HG02885 (cell line): ENCODE measurements at regions not wholly inside any gene's neighbourhood (a gene's known extent, or its start where the extent isn't known, plus 50 kb on each side); places are given as distances from the start of the nearest gene placed in this dataset.
A peak's percentile ranks its signal among the peaks of the same experiment; 100 is the strongest.
"Not testable (repeated sequence)": the region's sequence is repeated elsewhere in the genome, so short reads cannot be mapped to it uniquely, and the experiment has no call there.

Experiments
- ATAC-seq: cut with Tn5 transposase; IDR thresholded peaks from one replicate; pipeline ENCODE4 v1.9.1; 2021; ENCODE audit warnings: mild to moderate bottlenecking; ENCODE audit not compliant: unreplicated experiment, poor library complexity

GRCh38 chr7:65794671-65795391 lies 78.0 kb upstream of the VKORC1L1 start:
- ATAC-seq = not testable (repeated sequence)

DNA sequence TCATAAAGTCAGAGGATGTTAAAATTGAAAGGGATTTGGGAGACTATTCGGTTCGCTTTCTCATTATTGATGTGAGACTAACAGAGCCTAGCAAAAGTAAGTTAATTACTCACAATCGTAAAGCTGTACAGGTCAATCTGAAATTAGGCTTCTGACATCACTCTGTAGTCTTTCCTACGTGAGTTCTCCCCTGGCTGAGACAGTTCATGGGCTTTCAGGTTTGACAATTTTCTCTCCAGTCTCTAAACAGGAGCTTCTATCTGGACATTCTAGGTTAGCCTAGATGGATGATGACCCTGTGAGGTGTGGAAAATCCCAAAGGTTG lies 77.5 kb upstream of the VKORC1L1 start:
- not testable (repeated sequence) for ATAC-seq

- no peak for ATAC-seq
These were observed 76.7 kb upstream of the VKORC1L1 start for GRCh38 chr7:65796205-65796604.

- ATAC-seq = not testable (repeated sequence)
These were observed 75.8 kb upstream of the VKORC1L1 start for GRCh38 chr7:65797086-65797485.

DNA sequence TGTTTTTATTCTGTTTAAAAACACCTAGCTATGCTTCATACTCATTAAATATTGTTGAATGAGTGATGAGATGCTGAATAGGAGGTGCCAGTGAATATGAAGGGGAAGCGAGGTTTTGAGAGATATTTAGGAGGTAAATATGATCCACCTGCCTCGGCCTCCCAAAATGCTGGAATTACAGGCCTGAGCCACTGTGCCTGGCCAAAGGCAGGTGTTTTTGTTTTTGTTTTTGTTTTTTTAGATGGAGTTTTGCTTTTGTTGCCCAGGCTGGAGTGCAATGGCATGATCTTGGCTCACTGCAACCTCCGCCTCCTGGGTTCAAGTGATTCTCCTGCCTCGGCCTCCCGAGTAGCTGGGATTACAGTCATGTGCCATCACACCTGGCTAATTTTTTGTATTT lies 75.3 kb upstream of the VKORC1L1 start:
- not testable (repeated sequence) for ATAC-seq

DNA sequence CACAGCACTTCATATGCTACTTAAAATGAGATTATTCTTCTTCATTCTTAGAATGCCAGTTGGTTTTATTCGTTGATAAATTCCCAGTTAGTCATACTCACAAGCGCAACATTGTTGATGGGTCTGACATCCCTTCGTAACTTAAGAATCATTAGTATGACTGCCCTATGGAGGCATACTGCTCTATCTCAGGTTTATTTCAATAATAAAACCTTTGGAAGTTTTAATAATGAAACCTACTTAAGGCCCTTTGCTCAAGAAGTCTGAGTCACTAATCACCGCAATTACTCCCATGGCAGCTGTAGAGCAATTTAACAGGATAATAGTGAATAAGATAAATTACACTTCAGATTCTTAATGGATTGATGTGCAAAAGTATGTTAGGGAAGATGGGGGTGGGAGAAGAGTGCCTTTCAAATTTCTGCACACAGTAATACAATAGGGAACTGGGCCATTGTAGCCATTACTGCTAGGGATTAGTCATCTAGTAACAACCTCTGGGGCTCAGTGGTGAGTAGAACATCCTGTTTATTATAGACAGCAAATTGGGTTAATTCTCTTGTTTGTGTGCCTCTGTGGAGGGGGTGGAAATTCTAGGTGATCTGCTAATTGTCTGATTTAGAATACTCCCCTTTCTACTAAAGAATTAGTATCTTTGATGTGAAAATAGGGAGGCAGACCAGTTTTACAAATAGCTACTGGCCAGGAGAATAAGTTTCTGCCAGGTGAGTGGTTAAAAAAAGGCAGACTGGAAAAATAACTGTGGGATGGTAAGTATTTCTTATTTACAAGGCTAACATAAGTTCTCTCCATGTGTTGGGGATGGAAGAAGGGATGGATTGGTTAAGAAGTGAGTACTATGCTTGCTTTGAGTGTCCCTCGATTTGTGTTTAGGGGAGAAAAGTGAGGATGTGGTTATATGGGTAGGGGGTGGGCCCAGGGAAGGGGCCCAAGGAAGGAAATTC lies 74.5 kb upstream of the VKORC1L1 start:
- ATAC-seq = peak; percentile 99

DNA sequence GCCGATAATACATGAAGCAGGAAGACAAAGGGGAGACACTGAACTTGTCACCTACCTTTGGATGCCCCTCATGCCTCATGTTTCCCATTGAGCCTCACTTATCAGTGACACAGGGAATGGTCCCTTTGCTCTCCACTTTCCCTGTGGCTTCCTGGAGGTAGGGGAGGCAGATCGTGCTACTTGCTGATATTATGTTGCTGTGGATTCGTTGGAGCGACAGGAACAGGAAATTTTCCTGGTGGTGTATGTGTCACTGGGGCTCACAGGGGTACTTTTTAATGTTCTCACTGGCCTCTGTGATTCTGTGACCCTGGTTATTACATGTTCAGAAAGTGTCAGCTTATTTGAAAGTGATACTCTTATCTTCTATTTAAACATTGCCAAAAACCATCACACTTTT lies 72.7 kb upstream of the VKORC1L1 start:
- not testable (repeated sequence) for ATAC-seq

GRCh38 chr7:65800890-65801341 lies 72.0 kb upstream of the VKORC1L1 start:
- no peak for ATAC-seq

- ATAC-seq = no peak
These were observed 68.0 kb upstream of the VKORC1L1 start for GRCh38 chr7:65804887-65805286.

GRCh38 chr7:65807067-65807466 lies 65.8 kb upstream of the VKORC1L1 start:
- not testable (repeated sequence) for ATAC-seq

- peak; percentile 92 for ATAC-seq
These were observed 63.5 kb upstream of the VKORC1L1 start for GRCh38 chr7:65809259-65809981.

- peak; percentile 35 for ATAC-seq
These were observed 62.9 kb upstream of the VKORC1L1 start for GRCh38 chr7:65809982-65810288.

DNA sequence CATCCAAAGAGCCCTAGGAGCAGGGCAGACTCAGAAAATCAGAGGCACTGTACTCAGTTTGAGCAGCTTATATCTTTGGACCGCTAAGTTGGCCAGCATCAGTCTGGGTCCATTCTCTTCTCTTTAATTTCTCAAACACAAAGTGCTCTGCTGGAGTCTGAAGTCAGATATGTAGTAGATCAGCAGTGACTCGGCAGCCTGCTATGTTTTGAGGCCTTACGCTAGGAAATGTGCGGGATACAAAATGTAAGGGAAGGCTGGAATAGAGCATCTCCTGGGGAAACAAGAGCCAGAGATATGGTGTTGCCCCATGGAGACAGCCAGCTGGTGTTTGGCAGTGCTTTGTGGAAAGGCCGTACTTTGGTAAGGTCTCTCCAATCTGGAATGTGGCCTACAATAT lies 60.6 kb upstream of the VKORC1L1 start:
- no peak for ATAC-seq

DNA sequence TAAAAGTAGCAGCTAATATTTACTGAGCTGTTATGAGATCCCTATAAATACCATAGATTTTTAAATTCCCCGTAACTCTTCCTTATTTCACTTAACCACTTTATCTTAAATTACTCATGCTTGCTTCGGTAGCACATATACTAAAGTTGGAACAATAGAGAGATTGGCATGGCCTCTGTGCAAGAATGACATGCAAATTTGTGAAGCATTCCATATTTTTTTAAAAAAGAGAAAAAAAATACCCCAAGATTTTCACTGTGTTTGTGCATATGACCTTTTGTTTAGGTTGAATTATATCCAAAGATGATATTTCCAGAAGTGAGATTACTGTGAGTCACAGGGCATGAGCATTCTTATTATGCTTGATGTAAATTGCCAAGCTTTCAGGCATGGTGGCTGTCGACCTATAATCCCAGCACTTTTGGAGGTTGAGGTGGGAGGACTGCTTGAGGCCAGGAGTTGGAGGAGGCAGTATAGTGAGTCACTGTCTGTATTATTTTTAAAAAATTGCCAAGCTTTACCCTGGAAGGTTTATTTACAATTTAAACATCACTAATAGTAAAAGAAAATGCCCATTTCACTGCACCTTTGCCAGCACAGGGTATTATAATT lies 58.2 kb upstream of the VKORC1L1 start:
- not testable (repeated sequence) for ATAC-seq

GRCh38 chr7:65820287-65820950 lies 52.5 kb upstream of the VKORC1L1 start:
- no peak for ATAC-seq
